ENCODE measurements at regions not wholly inside any gene's neighbourhood (a gene's known extent, or its start where the extent isn't known, plus 50 kb on each side); places are given as distances from the start of the nearest gene placed in this dataset.

- TF ChIP-seq CTCF (conservative IDR thresholded peaks at IDR 0.05): no peak
- TF ChIP-seq EZH2 (IDR thresholded peaks at IDR 0.05; ENCODE audit: low read depth): no peak
These were observed 122.4 kb upstream of the PLXNA2 start for GRCh38 chr1:208366559-208366958.

All from PC-9 (cell line).